WI38 (cell line): ENCODE measurements at regions not wholly inside any gene's neighbourhood (a gene's known extent, or its start where the extent isn't known, plus 50 kb on each side); places are given as distances from the start of the nearest gene placed in this dataset.

Experiments used
- H3K4me3 ChIP-seq: 2 replicates; pipeline ENCODE4 v1.5.1; 2011; ENCODE audit warnings: low read depth, mild to moderate bottlenecking, control low read depth, low read length
- CTCF ChIP-seq: IDR thresholded peaks from 2 replicates; pipeline ENCODE4 v1.5.1; 2012; ENCODE audit warnings: low read depth, mild to moderate bottlenecking, control low read depth, low read length

GRCh38 chr7:81273601-81274397, 354.9 kb upstream of the SEMA3C start:
- H3K4me3 ChIP-seq = no peak overlapping the region
- no peak for TF ChIP-seq CTCF

GRCh38 chr7:81272176-81272575, 353.3 kb upstream of the SEMA3C start:
- H3K4me3 ChIP-seq = no peak overlapping the region
- no peak for TF ChIP-seq CTCF

- TF ChIP-seq CTCF = no peak
- H3K4me3 ChIP-seq = no peak overlapping the region
Measured at GRCh38 chr7:81268551-81268950, 349.7 kb upstream of the SEMA3C start.

GRCh38 chr7:81267508-81267907, 348.7 kb upstream of the SEMA3C start:
- H3K4me3 ChIP-seq = no peak overlapping the region
- no peak for TF ChIP-seq CTCF

- H3K4me3 ChIP-seq = no peak overlapping the region
- no peak for TF ChIP-seq CTCF
Measured at GRCh38 chr7:81264116-81264515, 345.3 kb upstream of the SEMA3C start.

- no peak for TF ChIP-seq CTCF
- H3K4me3 ChIP-seq = no peak overlapping the region
Measured at GRCh38 chr7:81260152-81260551, 341.3 kb upstream of the SEMA3C start.

- TF ChIP-seq CTCF = no peak
- H3K4me3 ChIP-seq = no peak overlapping the region
Measured at GRCh38 chr7:81256991-81257390, 338.1 kb upstream of the SEMA3C start.
